Kidney (tissue), 13 donors: ENCODE measurements at regions not wholly inside any gene's neighbourhood (a gene's known extent, or its start where the extent isn't known, plus 50 kb on each side); places are given as distances from the start of the nearest gene placed in this dataset.

Experiments used
- DNase-seq, 5 donors: peaks; one replicate each; pipeline ENCODE4 v3.0.0-alpha.2; 2013 to 2020
- FAIRE-seq: peaks from 2 replicates; lab custom pipeline; 2012; peaks lifted over from hg19 to GRCh38; lab: Jason Lieb, UNC
- H3K27ac ChIP-seq, 2 donors: one replicate each; pipeline ENCODE4 v1.7.0; 2013; ENCODE audit warnings: low read depth in 2 of 2, low read length in 2 of 2, inconsistent platforms in 1 of 2
- H3K27me3 ChIP-seq: one replicate; pipeline ENCODE4 v1.7.1; 2013; ENCODE audit warnings: low read length, inconsistent platforms; ENCODE audit not compliant: control insufficient read depth, insufficient read depth
- H3K36me3 ChIP-seq, 3 donors: one replicate each; pipeline versions ENCODE4 v1.7.0 to v1.7.1; 2013; ENCODE audit warnings: low read length in 3 of 3, control low read depth in 1 of 3, inconsistent platforms in 1 of 3; ENCODE audit not compliant: insufficient read depth in 3 of 3, control insufficient read depth in 2 of 3
- H3K4me1 ChIP-seq, 3 donors: one replicate each; pipeline versions ENCODE4 v1.7.0 to v1.7.1; 2013; ENCODE audit warnings: low read length in 3 of 3, inconsistent platforms in 1 of 3, low read depth in 1 of 3; ENCODE audit not compliant: control insufficient read depth in 2 of 3, insufficient read depth in 2 of 3
- H3K4me3 ChIP-seq, 3 donors: one replicate each; pipeline versions ENCODE4 v1.7.0 to v1.8.1; 2013; ENCODE audit warnings: low read length in 3 of 3, control low read depth in 1 of 3, inconsistent platforms in 1 of 3
- H3K9ac ChIP-seq, 3 donors: one replicate each; pipeline versions ENCODE4 v1.7.0 to v1.7.1; 2013; ENCODE audit warnings: low read length in 3 of 3, control low read depth in 1 of 3, inconsistent platforms in 1 of 3
- H3K9me3 ChIP-seq, 3 donors: one replicate each; pipeline versions ENCODE4 v1.7.0 to v1.7.1; 2013; ENCODE audit warnings: low read length in 3 of 3, control low read depth in 1 of 3, inconsistent platforms in 1 of 3; ENCODE audit not compliant: control insufficient read depth in 2 of 3, insufficient read depth in 1 of 3
- intact Hi-C: fragments of 100-400 bp; cut with DNase I; formaldehyde crosslinking; loops from one replicate; pipeline ENCODE4 v1.11.1; 2022
- TF ChIP-seq, protein P1 (sequence below): IDR thresholded peaks from 3 replicates; pipeline ENCODE4 v1.5.1; 2012; ENCODE audit warnings: mild to moderate bottlenecking, moderate library complexity, borderline replicate concordance; ENCODE audit not compliant: insufficient read depth; ENCODE audit errors: extremely low read depth
- donor health status: control.
- donor health status: control.
- donor health status: control.
- donor health status: control.
- donor health status: control.
- donor health status: DM: yes; HTN: yes; CAD: no.
- donor health status: Normal renal cell carcinoma (clear cell type).

DNA sequence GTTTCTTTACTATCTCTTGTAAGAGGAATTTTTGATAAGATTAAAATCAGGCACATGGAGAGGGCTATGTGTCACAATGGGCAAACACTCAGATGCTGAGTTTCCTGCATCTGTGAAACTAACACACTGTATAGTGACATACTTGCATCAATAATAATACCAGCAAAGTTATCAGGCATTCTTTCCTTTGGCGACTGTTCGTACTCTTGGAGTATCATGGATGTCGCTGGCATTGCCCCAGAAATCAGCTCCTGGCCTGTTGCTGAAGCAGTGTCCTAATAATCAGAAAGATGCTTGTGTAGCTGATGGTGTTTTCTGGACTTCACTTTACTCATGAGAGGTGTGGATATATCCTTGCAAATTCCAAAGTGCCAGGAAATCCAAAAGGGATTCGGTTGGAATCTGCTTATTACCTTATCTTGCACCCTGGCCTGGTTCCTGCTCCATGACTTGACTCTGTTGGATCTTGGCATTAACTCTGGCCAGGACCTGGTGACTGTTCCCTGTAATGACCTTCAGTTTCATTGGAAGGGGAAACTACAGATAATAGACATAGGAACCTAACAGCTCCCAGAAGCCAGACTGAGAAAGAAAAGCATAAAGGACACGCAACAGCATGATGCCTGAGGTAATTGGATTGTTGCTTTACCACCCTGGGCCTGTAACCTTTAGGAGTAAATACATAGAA, 762.5 kb upstream of the GRIA3 start:
- Histone ChIP-seq H3K36me3 (no peaks in the 10 kb centered on the region), H3K9me3 (no peaks in the 10 kb centered on the region), H3K4me1 (no peaks in the 10 kb centered on the region), H3K4me3 (no peak overlapping the region), H3K27me3 (no peaks in the 10 kb centered on the region), H3K27ac (no peak overlapping the region), H3K9ac (no peak overlapping the region)
- FAIRE-seq (no peak), DNase-seq (no peak)
- TF ChIP-seq, protein P1, sequence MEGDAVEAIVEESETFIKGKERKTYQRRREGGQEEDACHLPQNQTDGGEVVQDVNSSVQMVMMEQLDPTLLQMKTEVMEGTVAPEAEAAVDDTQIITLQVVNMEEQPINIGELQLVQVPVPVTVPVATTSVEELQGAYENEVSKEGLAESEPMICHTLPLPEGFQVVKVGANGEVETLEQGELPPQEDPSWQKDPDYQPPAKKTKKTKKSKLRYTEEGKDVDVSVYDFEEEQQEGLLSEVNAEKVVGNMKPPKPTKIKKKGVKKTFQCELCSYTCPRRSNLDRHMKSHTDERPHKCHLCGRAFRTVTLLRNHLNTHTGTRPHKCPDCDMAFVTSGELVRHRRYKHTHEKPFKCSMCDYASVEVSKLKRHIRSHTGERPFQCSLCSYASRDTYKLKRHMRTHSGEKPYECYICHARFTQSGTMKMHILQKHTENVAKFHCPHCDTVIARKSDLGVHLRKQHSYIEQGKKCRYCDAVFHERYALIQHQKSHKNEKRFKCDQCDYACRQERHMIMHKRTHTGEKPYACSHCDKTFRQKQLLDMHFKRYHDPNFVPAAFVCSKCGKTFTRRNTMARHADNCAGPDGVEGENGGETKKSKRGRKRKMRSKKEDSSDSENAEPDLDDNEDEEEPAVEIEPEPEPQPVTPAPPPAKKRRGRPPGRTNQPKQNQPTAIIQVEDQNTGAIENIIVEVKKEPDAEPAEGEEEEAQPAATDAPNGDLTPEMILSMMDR: no peak
- intact Hi-C loops: no loop called here

DNA sequence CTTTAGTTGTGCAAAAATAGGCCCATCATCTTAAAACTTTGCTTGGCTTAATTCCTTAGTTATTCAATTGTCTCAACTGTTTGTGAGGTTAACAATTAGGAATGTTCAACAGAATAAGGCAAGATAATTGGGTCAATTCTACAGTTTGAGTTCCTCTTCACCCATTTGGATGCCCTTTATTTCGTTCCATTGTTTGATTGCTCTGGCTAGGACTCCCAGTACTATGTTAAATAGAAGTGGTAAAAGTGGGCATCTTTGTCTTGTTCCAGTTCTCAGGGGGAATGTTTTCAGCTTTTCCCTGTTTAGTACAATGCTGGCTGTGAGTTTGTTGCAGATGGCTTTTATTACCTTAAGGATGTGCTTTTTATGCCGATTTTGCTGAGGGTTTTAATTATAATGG, 761.5 kb upstream of the GRIA3 start:
- TF ChIP-seq, protein P1: no peak
- DNase-seq: no peak

DNA sequence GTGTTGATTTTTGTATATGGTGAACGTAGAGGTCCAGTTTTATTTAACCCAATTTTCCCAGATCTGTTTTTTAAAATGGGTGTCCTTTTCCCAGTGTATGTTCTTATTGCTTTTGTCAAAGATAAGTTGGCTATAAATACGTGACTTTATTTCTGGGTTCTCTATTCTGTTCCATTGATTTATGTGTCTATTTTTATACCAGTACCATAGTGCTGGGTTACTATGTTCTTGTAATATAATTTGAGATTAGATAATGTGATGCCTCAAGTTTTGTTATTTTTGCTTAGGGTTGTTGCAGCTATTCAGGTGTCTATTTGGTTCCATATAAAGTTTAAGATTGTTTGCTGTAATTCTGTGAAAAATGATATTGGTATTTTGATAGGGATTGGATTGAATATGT, 749.1 kb upstream of the GRIA3 start:
- TF ChIP-seq, protein P1: no peak
- no peak overlapping the region for H3K9ac ChIP-seq
- H3K4me1 ChIP-seq: no peaks in the 10 kb centered on the region
- no peaks in the 10 kb centered on the region for H3K36me3 ChIP-seq
- H3K27ac ChIP-seq: no peak overlapping the region
- no peak overlapping the region for H3K4me3 ChIP-seq
- intact Hi-C loops: no loop called here
- DNase-seq (no peak), FAIRE-seq (no peak)
- no peaks in the 10 kb centered on the region for H3K9me3 ChIP-seq
- no peaks in the 10 kb centered on the region for H3K27me3 ChIP-seq

More for the DNA sequence above, 761.5 kb upstream of the GRIA3 start:
- H3K4me3 ChIP-seq: no peak overlapping the region
- intact Hi-C loops: no loop called here
- no peaks in the 10 kb centered on the region for H3K9me3 ChIP-seq
- H3K4me1 ChIP-seq: no peaks in the 10 kb centered on the region
- H3K27me3 ChIP-seq: no peaks in the 10 kb centered on the region
- FAIRE-seq: no peak
- no peaks in the 10 kb centered on the region for H3K36me3 ChIP-seq
- no peak overlapping the region for H3K27ac ChIP-seq
- no peak overlapping the region for H3K9ac ChIP-seq

DNA sequence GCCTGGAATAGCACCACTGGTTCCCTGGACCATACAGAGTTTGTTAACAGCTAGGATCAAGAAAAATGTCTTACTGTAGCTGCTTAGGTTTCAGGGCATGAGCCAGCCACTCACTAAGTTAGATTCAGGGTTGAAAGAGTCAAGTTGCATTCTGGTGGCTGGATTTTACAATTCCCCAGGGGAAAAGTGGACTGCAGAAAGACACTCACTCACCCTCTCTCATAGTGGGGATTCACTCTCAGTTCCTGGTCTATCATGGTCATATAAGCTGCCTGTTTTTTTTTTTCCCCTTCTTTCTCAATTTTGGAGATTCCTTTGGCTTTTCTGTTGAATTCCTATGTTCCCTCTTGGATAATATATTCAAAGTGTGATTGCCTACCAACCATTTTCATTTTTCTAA, 744.2 kb upstream of the GRIA3 start:
- H3K27ac ChIP-seq: no peak overlapping the region
- H3K4me3 ChIP-seq: no peak overlapping the region
- no peaks in the 10 kb centered on the region for H3K9me3 ChIP-seq
- H3K9ac ChIP-seq: no peak overlapping the region
- FAIRE-seq (no peak), DNase-seq (no peak)
- H3K4me1 ChIP-seq: no peaks in the 10 kb centered on the region
- H3K27me3 ChIP-seq: no peaks in the 10 kb centered on the region
- intact Hi-C loops: no loop called here
- TF ChIP-seq, protein P1: no peak
- H3K36me3 ChIP-seq: no peaks in the 10 kb centered on the region
